HG02678 (cell line): ENCODE measurements at regions not wholly inside any gene's neighbourhood (a gene's known extent, or its start where the extent isn't known, plus 50 kb on each side); places are given as distances from the start of the nearest gene placed in this dataset.

Source experiments
- ATAC-seq: cut with Tn5 transposase; IDR thresholded peaks from one replicate; pipeline ENCODE4 v1.9.1; 2021; ENCODE audit warnings: mild to moderate bottlenecking, moderate library complexity; ENCODE audit not compliant: unreplicated experiment

DNA sequence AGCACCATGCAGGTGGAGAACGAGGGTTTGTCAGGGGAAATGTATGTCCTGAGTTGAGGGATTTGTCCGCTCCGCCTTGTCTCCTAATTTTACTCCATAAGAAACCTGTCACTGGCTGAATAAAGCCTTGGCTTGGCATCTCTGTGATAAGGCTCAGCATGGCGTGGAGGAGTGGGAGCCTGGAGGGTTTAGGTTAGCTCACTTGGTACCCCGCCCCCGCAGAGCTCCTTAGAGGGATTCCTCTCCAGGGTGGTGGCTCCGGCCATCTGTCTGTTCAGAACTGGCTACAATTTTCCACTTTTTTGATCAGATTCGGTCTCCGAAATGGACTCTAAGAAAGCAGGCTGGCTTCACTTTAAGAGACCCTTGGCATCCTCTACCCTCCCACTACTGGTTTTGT is 192.2 kb upstream of the SYNDIG1 start:
- no peak for ATAC-seq

GRCh38 chr20:24275946-24276705 is 193.3 kb upstream of the SYNDIG1 start:
- no peak for ATAC-seq

- no peak for ATAC-seq
Observed at GRCh38 chr20:24273251-24273650, 196.2 kb upstream of the SYNDIG1 start.

DNA sequence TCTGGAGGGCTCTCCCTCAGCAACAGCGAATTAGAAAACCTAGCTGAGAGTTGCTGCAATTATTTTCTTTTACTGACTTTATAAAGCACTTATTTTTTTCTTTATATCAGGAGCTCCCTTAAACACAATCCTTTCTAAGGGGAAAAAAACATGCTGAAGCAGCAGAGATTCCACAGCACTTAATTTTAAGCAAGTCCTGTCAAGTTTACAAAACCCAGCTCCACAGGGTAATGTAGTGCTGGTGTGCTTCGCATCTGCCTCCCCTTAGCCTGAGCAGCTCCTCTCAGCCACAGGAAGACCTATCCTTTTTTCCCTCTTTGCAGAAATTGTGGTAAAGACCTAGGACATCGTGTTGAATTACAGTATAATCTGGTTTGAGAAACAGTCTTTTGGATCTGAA is 208.1 kb upstream of the SYNDIG1 start:
- no peak for ATAC-seq

- ATAC-seq: no peak
Observed at GRCh38 chr20:24257171-24257570, 212.3 kb upstream of the SYNDIG1 start.

- ATAC-seq: no peak
Observed at GRCh38 chr20:24256307-24256706, 213.1 kb upstream of the SYNDIG1 start.

- ATAC-seq: no peak
Observed at GRCh38 chr20:24254480-24254879, 214.9 kb upstream of the SYNDIG1 start.

- ATAC-seq: no peak
Observed at GRCh38 chr20:24253321-24253720, 216.1 kb upstream of the SYNDIG1 start.

- no peak for ATAC-seq
Observed at GRCh38 chr20:24245094-24245493, 224.3 kb upstream of the SYNDIG1 start.

GRCh38 chr20:24242763-24243162 is 226.7 kb upstream of the SYNDIG1 start:
- no peak for ATAC-seq

DNA sequence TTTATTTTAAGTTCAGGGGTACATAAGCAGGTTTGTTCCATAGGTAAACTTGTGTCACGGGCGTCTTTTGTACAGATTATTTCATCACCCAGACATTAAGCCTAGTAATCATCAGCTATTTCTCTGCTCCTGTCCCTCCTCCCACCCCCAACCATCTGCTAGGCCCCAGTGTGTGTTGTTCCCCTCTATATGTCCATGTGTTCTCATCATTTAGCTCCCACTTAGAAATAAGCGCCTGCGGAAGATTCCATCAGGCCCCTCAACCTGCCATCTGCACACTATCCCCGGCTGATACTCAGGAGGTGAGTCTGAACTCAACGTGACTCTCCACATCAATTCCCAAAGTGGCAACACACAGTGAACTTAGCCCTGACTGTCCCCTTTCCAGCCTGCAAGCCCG is 228.0 kb upstream of the SYNDIG1 start:
- no peak for ATAC-seq

GRCh38 chr20:24236963-24237362 is 232.5 kb upstream of the SYNDIG1 start:
- no peak for ATAC-seq

- no peak for ATAC-seq
Observed at GRCh38 chr20:24236201-24236600, 233.2 kb upstream of the SYNDIG1 start.

- ATAC-seq: no peak
Observed at GRCh38 chr20:24235296-24236175, 233.9 kb upstream of the SYNDIG1 start.

- no peak for ATAC-seq
Observed at GRCh38 chr20:24227600-24227999, 239.0 kb upstream of the GGTLC1 start.

- ATAC-seq: no peak
Observed at GRCh38 chr20:24212494-24212893, 223.9 kb upstream of the GGTLC1 start.

GRCh38 chr20:24211972-24212371 is 223.4 kb upstream of the GGTLC1 start:
- no peak for ATAC-seq

- ATAC-seq: no peak
Observed at GRCh38 chr20:24210356-24210755, 221.8 kb upstream of the GGTLC1 start.

- ATAC-seq: no peak
Observed at GRCh38 chr20:24208652-24209051, 220.1 kb upstream of the GGTLC1 start.

DNA sequence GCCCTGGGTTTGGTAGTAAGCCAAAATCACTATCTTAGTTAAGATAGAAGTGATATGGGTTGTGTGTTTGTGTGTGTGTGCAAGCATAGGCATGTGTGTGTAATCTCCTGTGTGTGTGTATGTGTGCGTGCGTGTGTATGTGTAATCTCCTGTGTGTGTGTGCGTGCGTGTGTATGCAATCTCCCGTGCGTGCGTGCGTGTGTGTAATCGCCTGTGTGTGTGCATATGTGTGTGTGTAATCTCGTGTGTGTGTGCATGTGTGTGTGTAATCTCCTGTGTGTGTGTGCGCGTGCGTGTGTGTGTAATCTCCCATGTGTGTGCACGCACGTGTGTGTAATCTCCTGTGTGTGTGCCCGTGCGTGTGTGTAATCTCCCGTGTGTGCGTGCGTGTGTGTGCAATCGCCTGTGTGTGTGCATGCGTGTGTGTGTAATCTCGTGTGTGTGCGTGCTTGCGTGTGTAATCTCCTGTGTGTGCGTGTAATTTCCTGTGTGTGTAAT is 219.3 kb upstream of the GGTLC1 start:
- ATAC-seq: no peak

DNA sequence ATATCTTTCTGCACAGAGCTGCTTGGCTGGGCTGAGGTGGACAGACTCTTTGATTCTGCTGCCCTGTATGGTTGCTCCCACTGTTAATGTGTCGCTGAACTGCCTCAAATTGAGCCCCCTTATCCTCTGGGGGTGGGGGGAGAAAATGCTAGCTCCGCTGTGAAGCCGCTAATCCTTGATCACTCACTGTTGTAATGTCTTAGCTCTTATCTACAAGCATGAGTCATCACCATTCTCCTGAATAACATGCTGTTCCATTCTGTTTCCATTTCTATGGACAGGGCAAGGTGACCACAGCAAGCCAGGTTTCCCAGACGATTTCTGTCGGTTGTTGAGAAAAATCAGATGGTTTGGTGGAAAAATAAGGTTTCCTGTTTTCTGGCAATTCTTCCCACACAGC is 218.4 kb upstream of the GGTLC1 start:
- no peak for ATAC-seq
